Iris pigment epithelial cell (primary cell): ENCODE measurements at regions not wholly inside any gene's neighbourhood (a gene's known extent, or its start where the extent isn't known, plus 50 kb on each side); places are given as distances from the start of the nearest gene placed in this dataset.
"Not testable (repeated sequence)": the region's sequence is repeated elsewhere in the genome, so short reads cannot be mapped to it uniquely, and the experiment has no call there.

Source experiments
- DNase-seq: peaks from one replicate; pipeline ENCODE4 v3.0.0-alpha.2; 2011; ENCODE audit warnings: low read depth

- DNase-seq, result no peak
Observed at GRCh38 chr12:114192549-114192948, 213.4 kb downstream of the TBX5 start.

GRCh38 chr12:114192013-114192412 lies 213.9 kb downstream of the TBX5 start:
- DNase-seq, result no peak

DNA sequence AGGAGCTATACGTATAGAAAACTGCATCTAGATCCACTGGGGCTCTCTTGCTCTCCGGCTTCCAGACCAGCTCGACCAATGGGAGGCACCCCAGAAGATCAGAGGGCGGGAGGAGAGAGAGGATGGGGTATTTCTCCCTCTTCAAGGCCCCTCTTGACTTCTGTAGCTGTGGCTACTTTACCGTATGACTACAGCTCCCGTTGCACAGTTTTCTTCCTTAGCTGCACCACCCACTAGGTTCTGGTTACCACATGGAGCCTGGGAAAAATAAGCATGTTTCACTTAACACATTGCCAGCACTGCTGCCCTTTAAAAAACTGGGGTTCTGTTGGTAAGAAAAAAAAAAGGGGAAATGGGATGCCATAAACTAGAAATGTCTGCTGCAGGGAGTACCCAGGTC lies 214.4 kb downstream of the TBX5 start:
- no peak for DNase-seq

- no peak for DNase-seq
Observed at GRCh38 chr12:114190971-114191370, 215.0 kb downstream of the TBX5 start.

- no peak for DNase-seq
Observed at GRCh38 chr12:114189266-114189665, 216.7 kb downstream of the TBX5 start.

DNA sequence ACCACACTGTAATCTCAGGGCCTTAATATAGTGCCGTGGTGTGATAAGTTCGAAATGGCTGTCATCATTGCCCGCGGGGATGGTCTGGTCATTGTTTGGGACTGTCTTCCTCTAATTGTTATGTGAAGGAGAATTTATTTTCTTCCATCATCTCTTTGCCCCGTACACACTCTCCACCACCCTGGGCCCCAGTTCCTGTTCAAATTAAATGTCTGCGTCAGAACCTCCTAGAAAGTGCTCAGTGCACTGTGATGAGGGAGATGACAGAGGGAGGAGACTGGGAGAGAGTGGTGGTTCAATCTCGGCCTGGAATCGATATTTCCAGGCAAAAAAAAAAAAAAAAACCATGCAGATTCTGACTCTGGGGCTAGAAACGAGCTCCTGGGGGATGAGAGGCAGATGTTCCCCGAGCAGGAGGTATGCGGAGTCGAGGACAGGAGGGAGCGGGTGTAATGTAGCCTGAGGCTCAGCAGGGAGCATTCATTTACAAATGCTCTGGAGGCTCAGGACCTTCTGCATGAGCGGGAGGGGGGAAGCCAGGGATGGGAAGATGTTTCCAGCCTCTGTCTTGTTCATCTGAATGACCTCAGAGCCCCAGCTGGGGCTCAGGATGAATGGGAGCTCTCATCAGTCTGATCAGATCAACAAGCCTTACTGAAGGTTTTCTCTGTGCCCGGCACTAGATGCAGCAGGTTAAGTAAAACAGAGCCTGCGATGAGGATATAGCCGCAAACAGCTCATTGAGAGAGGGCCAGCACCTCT lies 219.5 kb downstream of the TBX5 start:
- DNase-seq, result no peak

DNA sequence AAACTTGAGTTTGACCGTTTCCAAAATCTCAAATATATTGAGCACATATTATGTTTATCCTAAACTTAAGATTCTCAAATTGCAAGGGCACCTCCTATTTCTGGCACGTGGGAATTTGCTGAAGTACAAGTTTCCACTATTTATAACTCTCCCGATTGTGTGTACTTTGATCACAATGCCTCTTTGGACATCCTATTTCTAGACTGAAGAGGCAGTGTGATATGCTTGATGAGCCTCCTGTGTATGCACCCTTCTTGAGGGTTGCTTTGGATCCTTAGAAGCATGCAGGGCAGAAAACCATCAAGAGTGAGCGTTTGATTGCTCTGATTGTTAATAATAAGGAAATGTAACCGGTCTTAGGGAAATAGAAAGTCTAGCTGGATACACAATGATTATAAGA lies 218.9 kb upstream of the RBM19 start:
- no peak for DNase-seq

DNA sequence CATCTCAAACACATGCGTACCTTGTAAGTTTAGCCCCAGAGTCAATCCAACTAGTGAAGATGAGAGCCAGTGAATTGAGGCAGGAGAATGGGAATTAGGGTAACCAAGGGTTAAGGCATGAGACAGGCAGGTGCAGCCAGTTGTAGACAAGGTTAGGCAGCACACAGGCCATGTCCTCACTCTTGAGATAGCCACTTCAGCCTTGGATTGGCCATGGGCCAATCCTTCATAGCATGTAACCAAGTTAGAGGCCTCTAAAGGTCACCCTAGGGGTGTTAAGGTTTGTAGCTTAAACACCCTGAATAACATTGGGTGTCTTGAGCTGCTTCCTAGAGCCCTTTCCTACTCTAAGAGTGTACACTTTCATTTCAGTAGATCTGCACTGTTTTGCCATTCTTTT lies 208.2 kb upstream of the RBM19 start:
- no peak for DNase-seq

DNA sequence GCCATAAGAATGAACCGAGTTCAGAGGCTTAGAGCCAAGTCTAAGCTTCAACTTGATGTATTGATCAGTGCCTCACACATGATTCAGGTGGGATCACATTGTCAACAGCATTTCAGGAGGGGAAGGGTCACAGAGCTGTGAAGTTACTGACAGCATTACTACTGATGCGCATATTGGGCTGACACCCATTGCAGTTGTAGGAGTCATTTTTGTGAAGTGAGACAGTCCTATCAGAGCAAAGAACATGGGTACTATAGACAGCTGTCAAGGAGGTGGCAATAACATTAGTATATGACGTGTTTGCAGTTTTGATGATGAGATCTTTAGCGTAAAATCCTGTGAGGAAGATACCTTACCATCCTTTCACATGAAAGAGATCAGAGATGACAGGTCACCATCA lies 206.0 kb upstream of the RBM19 start:
- DNase-seq, result no peak

GRCh38 chr12:114168061-114168460 lies 201.9 kb upstream of the RBM19 start:
- DNase-seq, result peak; percentile 4

GRCh38 chr12:114167431-114167830 lies 201.3 kb upstream of the RBM19 start:
- DNase-seq, result peak; percentile 2

GRCh38 chr12:114166362-114166761 lies 200.2 kb upstream of the RBM19 start:
- peak; percentile 5 for DNase-seq

GRCh38 chr12:114165921-114166320 lies 199.8 kb upstream of the RBM19 start:
- no peak for DNase-seq

- no peak for DNase-seq
Observed at GRCh38 chr12:114164351-114164750, 198.2 kb upstream of the RBM19 start.

DNA sequence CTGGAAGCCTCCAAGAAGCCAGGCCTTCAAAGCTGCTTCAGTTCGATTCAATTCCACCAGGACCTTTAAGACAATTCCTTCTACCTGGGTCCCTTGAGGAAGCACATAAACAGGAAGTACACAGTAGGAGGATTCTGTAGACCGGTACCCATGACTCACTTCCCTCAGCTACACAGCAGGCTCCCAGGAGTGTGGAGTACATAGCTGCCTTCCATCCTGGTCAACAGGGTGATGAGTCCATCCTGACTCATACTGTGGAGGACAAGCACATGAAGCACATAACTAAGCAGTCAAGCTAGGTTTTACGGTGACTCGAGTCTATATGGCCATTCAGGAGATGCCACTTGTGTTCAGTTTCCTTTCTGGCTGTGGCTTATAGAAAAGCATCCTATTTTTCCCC lies 197.6 kb upstream of the RBM19 start:
- peak; percentile 56 for DNase-seq

- DNase-seq, result no peak
Observed at GRCh38 chr12:114160445-114160844, 194.3 kb upstream of the RBM19 start.

DNA sequence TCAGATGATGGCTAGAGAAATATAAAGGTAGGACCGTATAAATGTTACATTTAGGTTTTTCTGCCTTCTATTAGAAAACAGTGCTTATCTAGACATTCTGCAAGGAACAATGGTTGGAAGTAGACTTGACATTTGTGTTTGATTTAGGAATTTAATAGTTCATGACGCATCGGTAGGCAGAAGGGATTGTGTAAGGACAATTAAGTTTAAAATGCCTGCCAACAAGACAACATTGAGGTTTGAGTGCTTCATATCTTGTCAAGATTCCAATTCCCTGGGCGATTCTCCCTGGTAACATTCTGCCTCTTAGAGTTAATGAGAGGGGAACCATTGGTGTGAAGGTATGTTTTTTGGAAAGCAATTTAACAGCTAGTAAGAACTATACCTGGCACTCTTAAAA lies 186.8 kb upstream of the RBM19 start:
- no peak for DNase-seq

DNA sequence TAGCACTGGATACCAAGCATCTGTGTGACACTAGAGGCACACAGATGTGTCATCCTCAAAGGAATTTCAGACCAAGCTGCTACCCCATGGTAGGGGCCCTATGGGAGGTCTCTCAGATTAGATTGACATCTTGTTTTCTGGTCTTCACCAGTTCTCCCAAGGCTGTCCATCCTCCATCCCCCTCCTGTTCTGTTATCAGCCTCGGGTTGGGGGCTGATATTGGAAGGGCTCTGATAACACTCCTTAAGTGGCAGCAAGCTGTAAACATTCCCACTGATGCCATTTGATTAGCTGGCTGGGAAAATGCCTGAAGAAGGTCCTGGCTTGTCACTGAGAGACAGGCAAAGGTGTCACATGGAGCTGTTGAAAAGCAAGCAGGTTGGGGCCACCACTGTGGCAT lies 185.9 kb upstream of the RBM19 start:
- DNase-seq, result no peak

DNA sequence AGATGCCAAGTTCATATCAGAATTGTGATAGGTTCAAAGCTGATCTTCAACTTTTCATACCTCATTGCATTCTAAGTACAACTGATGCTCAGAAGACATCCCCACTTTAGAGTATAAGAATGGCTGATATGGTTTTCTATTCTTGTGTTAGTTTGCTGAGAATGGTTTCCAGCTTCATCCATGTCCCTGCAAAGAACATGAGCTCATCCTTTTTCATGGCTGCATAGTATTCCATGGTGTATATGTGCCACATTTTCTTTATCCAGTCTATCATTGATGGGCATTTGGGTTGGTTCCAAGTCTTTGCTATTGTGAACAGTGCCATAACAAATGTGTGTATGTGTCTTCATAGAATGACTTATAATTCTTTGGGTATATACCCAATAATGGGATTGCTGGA lies 184.5 kb upstream of the RBM19 start:
- not testable (repeated sequence) for DNase-seq

GRCh38 chr12:114141921-114142564 lies 175.9 kb upstream of the RBM19 start:
- DNase-seq, result no peak

DNA sequence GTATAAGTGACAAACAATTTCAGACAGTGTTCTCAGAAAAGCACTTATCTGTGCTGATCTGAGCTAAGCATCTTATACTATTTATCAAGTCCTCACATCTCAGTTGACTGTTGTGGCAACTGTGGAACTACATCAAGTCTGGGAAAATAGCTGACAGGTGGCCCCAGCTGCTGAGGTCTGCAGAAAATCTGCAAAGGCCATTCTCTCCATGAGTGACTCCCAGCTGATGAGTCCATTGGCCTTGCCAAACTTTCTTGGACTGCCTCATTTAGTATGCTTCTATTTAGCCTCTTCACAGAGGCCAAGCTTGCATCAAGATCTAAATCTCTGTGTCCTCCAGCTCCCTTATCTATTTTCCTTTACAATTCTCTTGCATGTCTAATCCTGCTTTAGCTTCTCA lies 174.5 kb upstream of the RBM19 start:
- DNase-seq, result no peak

DNA sequence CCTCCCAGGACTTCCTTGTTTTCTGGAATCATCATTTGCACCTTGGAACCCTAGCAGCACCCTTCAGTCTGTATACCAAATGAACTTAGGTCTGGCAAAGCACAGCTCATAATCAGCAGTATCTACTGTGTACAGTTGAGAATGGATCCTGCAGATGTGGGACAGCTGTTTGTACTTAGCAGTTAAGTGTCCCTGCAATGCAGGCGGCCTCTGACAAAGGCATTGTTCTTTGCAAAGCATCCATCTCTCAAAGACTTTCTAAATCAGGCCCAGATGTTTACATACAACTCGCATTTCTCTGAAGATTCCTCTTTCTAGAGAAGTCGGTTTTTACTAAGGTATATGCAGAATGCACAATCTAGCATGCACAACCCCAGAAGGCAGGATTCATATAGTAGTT lies 170.5 kb upstream of the RBM19 start:
- no peak for DNase-seq

- DNase-seq, result no peak
Observed at GRCh38 chr12:114134922-114135321, 168.8 kb upstream of the RBM19 start.

DNA sequence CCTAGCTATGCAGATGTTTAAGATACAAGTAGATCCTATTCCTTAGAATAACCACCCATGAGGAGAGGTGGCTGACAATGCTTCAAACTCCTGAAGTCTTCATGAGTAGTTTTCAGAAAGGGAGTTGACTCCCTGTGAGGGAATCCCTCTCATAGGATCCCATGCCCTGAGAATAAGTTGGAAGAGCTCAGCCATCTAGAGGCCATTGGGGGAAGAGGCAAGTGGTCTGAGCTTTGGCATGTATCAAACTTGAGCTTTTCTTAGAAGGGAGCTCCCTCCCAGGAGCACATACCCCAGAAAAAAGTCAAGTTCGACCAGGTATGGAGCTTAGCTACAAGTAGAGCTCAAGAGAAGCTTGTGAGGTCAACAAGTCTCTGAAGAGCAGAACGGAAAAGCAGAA lies 165.7 kb upstream of the RBM19 start:
- DNase-seq, result no peak
